Lower lobe of right lung (tissue), 2 donors: ENCODE measurements at regions not wholly inside any gene's neighbourhood (a gene's known extent, or its start where the extent isn't known, plus 50 kb on each side); places are given as distances from the start of the nearest gene placed in this dataset.

Experiments
- ATAC-seq, 2 donors: fragments of 200-7000 bp; cut with Tn5 transposase; one replicate each; pipeline ENCODE4 v1.9.1; 2020 to 2022; ENCODE audit warnings: mild to moderate bottlenecking in 2 of 2, moderate library complexity in 2 of 2
- DNase-seq: peaks from one replicate; pipeline ENCODE4 v3.0.0-alpha.2; 2020
- H3K27ac ChIP-seq: fragments of 200-600 bp; one replicate; pipeline ENCODE4 v1.8.0; 2022
- H3K27me3 ChIP-seq: fragments of 200-600 bp; one replicate; pipeline ENCODE4 v1.8.0; 2022; ENCODE audit warnings: low read depth
- H3K36me3 ChIP-seq: fragments of 200-600 bp; one replicate; pipeline ENCODE4 v1.8.0; 2022; ENCODE audit warnings: mild to moderate bottlenecking
- H3K4me1 ChIP-seq: fragments of 200-600 bp; one replicate; pipeline ENCODE4 v1.8.0; 2022
- H3K4me3 ChIP-seq: fragments of 200-600 bp; one replicate; pipeline ENCODE4 v1.8.0; 2022; ENCODE audit warnings: mild to moderate bottlenecking
- H3K9me3 ChIP-seq: fragments of 200-600 bp; one replicate; pipeline ENCODE4 v1.8.0; 2022
- CTCF ChIP-seq: fragments of 200-600 bp; IDR thresholded peaks from one replicate; pipeline ENCODE4 v1.8.0; 2022; ENCODE audit warnings: antibody characterized with exemption, mild to moderate bottlenecking
- intact Hi-C: fragments of 100-400 bp; cut with DNase I; formaldehyde crosslinking; loops from one replicate; pipeline ENCODE4 v1.11.0; 2022
- donor health status: DM: no; HTN: yes; CAD: no; lungs with severe emphysema.

GRCh38 chr4:159566786-159567185 is 463.9 kb downstream of the RAPGEF2 start:
- intact Hi-C loops = no loop called here
- Histone ChIP-seq H3K27me3 (no peaks in the 10 kb centered on the region), H3K36me3 (no peaks in the 10 kb centered on the region), H3K27ac (no peak overlapping the region), H3K4me3 (no peak overlapping the region), H3K4me1 (no peaks in the 10 kb centered on the region), H3K9me3 (peaks cover 11% of the 10 kb centered on the region)
- no peak for ATAC-seq
- DNase-seq = no peak
- TF ChIP-seq CTCF = no peak

GRCh38 chr4:159577241-159577640 is 474.4 kb downstream of the RAPGEF2 start:
- no peaks in the 10 kb centered on the region for H3K9me3 ChIP-seq
- no peak overlapping the region for H3K27ac ChIP-seq
- H3K4me1 ChIP-seq = no peaks in the 10 kb centered on the region
- ATAC-seq = no peak
- intact Hi-C loops = no loop called here
- TF ChIP-seq CTCF = no peak
- no peaks in the 10 kb centered on the region for H3K27me3 ChIP-seq
- H3K36me3 ChIP-seq = no peaks in the 10 kb centered on the region
- DNase-seq = no peak
- H3K4me3 ChIP-seq = no peak overlapping the region

- no peak overlapping the region for H3K27ac ChIP-seq
- no peak for TF ChIP-seq CTCF
- no peaks in the 10 kb centered on the region for H3K9me3 ChIP-seq
- no peak overlapping the region for H3K4me3 ChIP-seq
- no peaks in the 10 kb centered on the region for H3K4me1 ChIP-seq
- H3K36me3 ChIP-seq = no peaks in the 10 kb centered on the region
- no peak for DNase-seq
- intact Hi-C loops = no loop called here
- ATAC-seq = no peak
- no peaks in the 10 kb centered on the region for H3K27me3 ChIP-seq
Measured at GRCh38 chr4:159582685-159583084, 479.8 kb downstream of the RAPGEF2 start.

DNA sequence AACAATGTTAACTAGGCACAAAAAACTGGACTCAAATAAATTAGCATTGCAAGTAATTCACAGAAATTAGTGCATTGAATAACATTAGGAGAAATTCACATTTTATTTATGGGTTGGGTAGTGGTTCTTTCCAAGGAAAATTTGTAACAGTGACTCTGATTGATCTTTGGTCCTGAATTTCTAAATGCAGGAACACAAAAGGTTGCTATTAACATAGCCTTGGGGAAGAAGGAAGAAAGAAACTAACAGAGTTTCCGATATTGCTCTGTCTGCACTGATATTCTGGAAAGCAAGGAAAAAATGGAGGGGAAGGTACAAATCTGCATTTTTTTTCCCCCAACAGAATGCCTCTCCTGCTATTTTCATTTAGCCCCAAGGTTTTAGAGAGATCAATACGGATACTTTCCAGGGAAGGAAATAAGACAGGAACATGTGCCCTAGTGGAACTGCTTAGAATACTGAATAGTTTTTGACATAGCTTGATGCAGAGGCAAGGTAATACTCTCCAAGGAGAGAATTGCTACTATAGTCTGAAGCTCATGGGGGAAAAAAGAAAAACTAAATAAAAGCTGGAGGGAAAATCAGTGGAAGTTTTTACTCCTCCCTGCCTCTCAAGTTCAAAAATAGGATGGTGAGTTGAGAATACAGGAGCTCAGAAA is 490.1 kb downstream of the RAPGEF2 start:
- Histone ChIP-seq H3K36me3 (no peaks in the 10 kb centered on the region), H3K27me3 (no peaks in the 10 kb centered on the region), H3K4me1 (no peaks in the 10 kb centered on the region), H3K4me3 (no peak overlapping the region), H3K9me3 (no peaks in the 10 kb centered on the region), H3K27ac (no peak overlapping the region)
- TF ChIP-seq CTCF = no peak
- intact Hi-C loops = no loop called here
- ATAC-seq = no peak
- DNase-seq = no peak

- H3K27me3 ChIP-seq = no peaks in the 10 kb centered on the region
- no peaks in the 10 kb centered on the region for H3K4me1 ChIP-seq
- no peaks in the 10 kb centered on the region for H3K36me3 ChIP-seq
- H3K27ac ChIP-seq = no peak overlapping the region
- DNase-seq (no peak), ATAC-seq (no peak)
- intact Hi-C loops = no loop called here
- no peak for TF ChIP-seq CTCF
- H3K9me3 ChIP-seq = no peaks in the 10 kb centered on the region
- no peak overlapping the region for H3K4me3 ChIP-seq
Measured at GRCh38 chr4:159593681-159594080, 490.8 kb downstream of the RAPGEF2 start.
